ENCODE measurements at regions not wholly inside any gene's neighbourhood (a gene's known extent, or its start where the extent isn't known, plus 50 kb on each side); places are given as distances from the start of the nearest gene placed in this dataset.
"Not testable (repeated sequence)": the region's sequence is repeated elsewhere in the genome, so short reads cannot be mapped to it uniquely, and the experiment has no call there.

GRCh38 chr6:66522864-66523263 is 815.8 kb upstream of the EYS start:
- H3K27ac Mint-ChIP-seq (ENCODE audit: unreplicated experiment), result no peak overlapping the region
- H3K4me3 Mint-ChIP-seq (ENCODE audit: low read depth, unreplicated experiment), result no peak overlapping the region
- no peak for TF ChIP-seq CTCF (IDR thresholded peaks at IDR 0.05; ENCODE audit: unreplicated experiment)
- no peaks in the 10 kb centered on the region for H3K36me3 Mint-ChIP-seq (ENCODE audit: insufficient read depth, unreplicated experiment)
- CTCF ChIA-PET, result interaction anchor here (0.7 kb wide), 1 partner anchor 13 kb away, joined by 3 read pairs; no protein-coding TSS in a partner anchor
- no TSS peak for BruUV-seq (replicated peaks)
- H3K27me3 Mint-ChIP-seq (ENCODE audit: unreplicated experiment), result no peaks in the 10 kb centered on the region
- no peak for DNase-seq
- intact Hi-C loops (cut with micrococcal nuclease; ENCODE audit: unreplicated experiment), result no loop called here
- peaks cover 13% of the 10 kb centered on the region for H3K9me3 Mint-ChIP-seq (ENCODE audit: low read depth, unreplicated experiment)
- H3K4me1 Mint-ChIP-seq (ENCODE audit: low read depth, unreplicated experiment), result no peaks in the 10 kb centered on the region

GRCh38 chr6:66516377-66516776 is 809.4 kb upstream of the EYS start:
- Mint-ChIP-seq H3K9me3 (ENCODE audit: low read depth, unreplicated experiment) (peaks cover 4% of the 10 kb centered on the region), H3K4me3 (ENCODE audit: low read depth, unreplicated experiment) (no peak overlapping the region), H3K27me3 (ENCODE audit: unreplicated experiment) (no peaks in the 10 kb centered on the region), H3K36me3 (ENCODE audit: insufficient read depth, unreplicated experiment) (no peaks in the 10 kb centered on the region), H3K4me1 (ENCODE audit: low read depth, unreplicated experiment) (no peaks in the 10 kb centered on the region), H3K27ac (ENCODE audit: unreplicated experiment) (no peak overlapping the region)
- TF ChIP-seq CTCF (IDR thresholded peaks at IDR 0.05; ENCODE audit: unreplicated experiment), result no peak
- no peak for DNase-seq
- CTCF ChIA-PET, result no interaction called here
- intact Hi-C loops (cut with micrococcal nuclease; ENCODE audit: unreplicated experiment), result no loop called here
- no TSS peak for BruUV-seq (replicated peaks)

DNA sequence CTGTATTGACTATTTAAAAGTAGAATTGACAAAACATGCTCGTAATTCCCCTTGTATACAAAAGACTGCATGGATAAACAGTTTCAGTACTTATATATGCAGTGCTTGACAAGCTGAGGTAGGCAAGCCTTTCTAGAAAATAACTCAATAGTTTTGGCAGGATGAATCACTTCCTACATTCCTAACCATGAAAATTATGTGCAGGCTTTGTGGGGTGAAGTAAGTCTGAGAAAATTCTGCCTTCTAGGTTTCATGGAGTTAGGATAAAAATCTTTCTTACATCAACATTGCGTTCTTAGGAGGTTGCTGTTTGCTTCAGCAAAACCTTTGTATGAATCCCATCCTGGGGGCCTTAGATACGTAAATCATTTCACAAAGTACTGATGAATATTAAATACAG is 801.4 kb upstream of the EYS start:
- BruUV-seq (replicated peaks), result no TSS peak
- DNase-seq, result no peak
- CTCF ChIA-PET, result no interaction called here
- no peak overlapping the region for H3K27ac Mint-ChIP-seq (ENCODE audit: unreplicated experiment)
- H3K9me3 Mint-ChIP-seq (ENCODE audit: low read depth, unreplicated experiment), result peaks cover 21% of the 10 kb centered on the region
- H3K27me3 Mint-ChIP-seq (ENCODE audit: unreplicated experiment), result no peaks in the 10 kb centered on the region
- intact Hi-C loops (cut with micrococcal nuclease; ENCODE audit: unreplicated experiment), result no loop called here
- H3K4me1 Mint-ChIP-seq (ENCODE audit: low read depth, unreplicated experiment), result no peaks in the 10 kb centered on the region
- H3K4me3 Mint-ChIP-seq (ENCODE audit: low read depth, unreplicated experiment), result no peak overlapping the region
- no peaks in the 10 kb centered on the region for H3K36me3 Mint-ChIP-seq (ENCODE audit: insufficient read depth, unreplicated experiment)
- no peak for TF ChIP-seq CTCF (IDR thresholded peaks at IDR 0.05; ENCODE audit: unreplicated experiment)

- Mint-ChIP-seq H3K4me3 (ENCODE audit: low read depth, unreplicated experiment) (no peak overlapping the region), H3K27me3 (ENCODE audit: unreplicated experiment) (no peaks in the 10 kb centered on the region), H3K4me1 (ENCODE audit: low read depth, unreplicated experiment) (no peaks in the 10 kb centered on the region), H3K36me3 (ENCODE audit: insufficient read depth, unreplicated experiment) (no peaks in the 10 kb centered on the region), H3K27ac (ENCODE audit: unreplicated experiment) (no peak overlapping the region), H3K9me3 (ENCODE audit: low read depth, unreplicated experiment) (peaks cover 8% of the 10 kb centered on the region)
- CTCF ChIA-PET, result no interaction called here
- DNase-seq, result no peak
- BruUV-seq (replicated peaks), result no TSS peak
- TF ChIP-seq CTCF (IDR thresholded peaks at IDR 0.05; ENCODE audit: unreplicated experiment), result no peak
- intact Hi-C loops (cut with micrococcal nuclease; ENCODE audit: unreplicated experiment), result no loop called here
Observed at GRCh38 chr6:66499851-66500250, 792.8 kb upstream of the EYS start.

- Mint-ChIP-seq H3K27ac (ENCODE audit: unreplicated experiment) (no peak overlapping the region), H3K36me3 (ENCODE audit: insufficient read depth, unreplicated experiment) (no peaks in the 10 kb centered on the region), H3K4me1 (ENCODE audit: low read depth, unreplicated experiment) (no peaks in the 10 kb centered on the region), H3K4me3 (ENCODE audit: low read depth, unreplicated experiment) (no peak overlapping the region), H3K27me3 (ENCODE audit: unreplicated experiment) (no peaks in the 10 kb centered on the region), H3K9me3 (ENCODE audit: low read depth, unreplicated experiment) (peaks cover 6% of the 10 kb centered on the region)
- CTCF ChIA-PET, result no interaction called here
- intact Hi-C loops (cut with micrococcal nuclease; ENCODE audit: unreplicated experiment), result no loop called here
- no peak for DNase-seq
- no peak for TF ChIP-seq CTCF (IDR thresholded peaks at IDR 0.05; ENCODE audit: unreplicated experiment)
- BruUV-seq (replicated peaks), result no TSS peak
Observed at GRCh38 chr6:66496659-66497058, 789.6 kb upstream of the EYS start.

GRCh38 chr6:66494643-66495042 is 787.6 kb upstream of the EYS start:
- H3K36me3 Mint-ChIP-seq (ENCODE audit: insufficient read depth, unreplicated experiment); CTCF ChIA-PET; DNase-seq; H3K4me3 Mint-ChIP-seq (ENCODE audit: low read depth, unreplicated experiment); intact Hi-C loops (cut with micrococcal nuclease; ENCODE audit: unreplicated experiment); H3K27ac Mint-ChIP-seq (ENCODE audit: unreplicated experiment); H3K4me1 Mint-ChIP-seq (ENCODE audit: low read depth, unreplicated experiment); BruUV-seq (replicated peaks); H3K27me3 Mint-ChIP-seq (ENCODE audit: unreplicated experiment): not testable (repeated sequence)
- H3K9me3 Mint-ChIP-seq (ENCODE audit: low read depth, unreplicated experiment), result peaks cover 11% of the 10 kb centered on the region

Data from Calu3 (cell line).